H1 (cell line): ENCODE measurements at regions not wholly inside any gene's neighbourhood (a gene's known extent, or its start where the extent isn't known, plus 50 kb on each side); places are given as distances from the start of the nearest gene placed in this dataset.
A peak's percentile ranks its signal among the peaks of the same experiment; 100 is the strongest.

Experiments used
- CTCF ChIA-PET: fragments of 300-600 bp; sonication (Branson Sonifier 250); formaldehyde crosslinking; loops from one replicate; lab custom pipeline; 2021; ENCODE audit not compliant: partially characterized antibody; lab: Charles Lee
- POLR2A ChIA-PET: fragments of 300-600 bp; sonication (Branson Sonifier 250); formaldehyde crosslinking; loops from one replicate; lab custom pipeline; 2021; ENCODE audit warnings: inconsistent platforms; ENCODE audit not compliant: partially characterized antibody; lab: Charles Lee
- DNase-seq, 2 experiments: peaks; one replicate each; pipeline versions ENCODE4 v3.0.0 to v3.0.0-alpha.2; 2010 to 2022; ENCODE audit warnings: low spot score in 2 of 2, low read depth in 1 of 2, mixed read lengths in 1 of 2
- FAIRE-seq: peaks from 2 replicates; lab custom pipeline; 2011; peaks lifted over from hg19 to GRCh38; lab: Jason Lieb, UNC
- H2AFZ ChIP-seq: 2 replicates; pipeline ENCODE4 v1.8.1; 2012; ENCODE audit warnings: low read length, inconsistent platforms
- H2AK5ac ChIP-seq: 2 replicates; pipeline ENCODE4 v1.6.1; 2013; ENCODE audit warnings: low read depth, low read length
- H2BK120ac ChIP-seq: replicated peaks from 2 replicates; pipeline ENCODE3; 2013; ENCODE audit warnings: low read depth, low read length, inconsistent platforms
- H2BK12ac ChIP-seq: 2 replicates; pipeline ENCODE4 v1.6.1; 2013; ENCODE audit warnings: low read depth, low read length
- H2BK15ac ChIP-seq: 2 replicates; pipeline ENCODE4 v1.6.1; 2013; ENCODE audit warnings: low read length
- H2BK20ac ChIP-seq: 2 replicates; pipeline ENCODE4 v1.6.1; 2013; ENCODE audit warnings: low read length
- H2BK5ac ChIP-seq: 2 replicates; pipeline ENCODE4 v1.6.1; 2013; ENCODE audit warnings: low read depth, low read length
- H3K14ac ChIP-seq: 2 replicates; pipeline ENCODE4 v1.6.1; 2013; ENCODE audit warnings: inconsistent platforms; ENCODE audit not compliant: insufficient read length
- H3K18ac ChIP-seq: 2 replicates; pipeline ENCODE4 v1.6.1; 2013; ENCODE audit warnings: low read length; ENCODE audit errors: extremely low read depth
- H3K23ac ChIP-seq: 2 replicates; pipeline ENCODE4 v1.6.1; 2013; ENCODE audit warnings: inconsistent platforms; ENCODE audit not compliant: insufficient read length
- H3K23me2 ChIP-seq: 2 replicates; pipeline ENCODE4 v1.6.1; 2013; ENCODE audit warnings: low read depth, low read length
- H3K27ac ChIP-seq: 2 replicates; pipeline ENCODE4 v1.6.1; 2011; ENCODE audit warnings: low read depth, low read length, inconsistent platforms
- H3K27me3 ChIP-seq, 4 experiments: replicated peaks in 1 of 4; 1 replicate in 1 of 4; 2 replicates in 3 of 4; pipeline versions ENCODE4 v1.6.1 to v1.8.1; 2011 to 2013; ENCODE audit warnings: low read length in 3 of 4, mild to moderate bottlenecking in 3 of 4, inconsistent platforms in 2 of 4, mixed read lengths in 2 of 4, moderate library complexity in 1 of 4; ENCODE audit not compliant: control insufficient read depth in 3 of 4, insufficient read depth in 3 of 4; ENCODE audit errors: extremely low read depth in 1 of 4
- H3K36me3 ChIP-seq, 4 experiments: 2 replicates each; pipeline versions ENCODE4 v1.6.1 to v1.8.1; 2011 to 2013; ENCODE audit warnings: mild to moderate bottlenecking in 4 of 4, low read length in 3 of 4, moderate library complexity in 2 of 4, control low read depth in 1 of 4, inconsistent platforms in 1 of 4; ENCODE audit not compliant: insufficient read depth in 4 of 4, control insufficient read depth in 2 of 4
- H3K4ac ChIP-seq: replicated peaks from 2 replicates; pipeline ENCODE3; 2013; ENCODE audit warnings: low read length, low read depth, mixed read lengths, inconsistent platforms; ENCODE audit not compliant: insufficient read length
- H3K4me1 ChIP-seq, 4 experiments: replicated peaks in 1 of 4; 1 replicate in 1 of 4; 2 replicates in 3 of 4; pipeline versions ENCODE4 v1.6.1 to v1.8.1; 2011 to 2013; ENCODE audit warnings: low read length in 3 of 4, inconsistent platforms in 2 of 4, mixed read lengths in 1 of 4; ENCODE audit not compliant: insufficient read depth in 4 of 4, control insufficient read depth in 3 of 4
- H3K4me2 ChIP-seq, 2 experiments: 2 replicates each; pipeline versions ENCODE4 v1.6.1 to v1.8.1; 2011 to 2013; ENCODE audit warnings: low read depth in 2 of 2, low read length in 2 of 2, control low read depth in 1 of 2, inconsistent platforms in 1 of 2, mild to moderate bottlenecking in 1 of 2; ENCODE audit not compliant: insufficient read depth in 1 of 2
- H3K4me3 ChIP-seq, 4 experiments: fragments of 200-600, 300-600 bp in 1 of 4; sonication (generic), shearing (Covaris generic), sonication (Bioruptor Twin) in 1 of 4; 2 replicates each; pipeline versions ENCODE4 v1.5.1 to v1.8.1; 2011 to 2016; ENCODE audit warnings: low read length in 4 of 4, low read depth in 3 of 4, control low read depth in 2 of 4, inconsistent platforms in 2 of 4, mild to moderate bottlenecking in 2 of 4, mixed read lengths in 1 of 4, moderate library complexity in 1 of 4; ENCODE audit not compliant: insufficient read depth in 2 of 4; ENCODE audit errors: extremely low read depth in 1 of 4
- H3K56ac ChIP-seq: replicated peaks from 2 replicates; pipeline ENCODE3; 2013; ENCODE audit warnings: low read depth, mild to moderate bottlenecking, mixed read lengths, low read length, inconsistent platforms; ENCODE audit not compliant: insufficient read length
- H3K79me1 ChIP-seq: 2 replicates; pipeline ENCODE4 v1.6.1; 2013; ENCODE audit warnings: low read depth, low read length, control low read depth
- H3K79me2 ChIP-seq, 2 experiments: 2 replicates each; pipeline versions ENCODE4 v1.6.1 to v1.8.1; 2012 to 2013; ENCODE audit warnings: low read length in 2 of 2, mild to moderate bottlenecking in 2 of 2, inconsistent platforms in 1 of 2; ENCODE audit not compliant: insufficient read depth in 2 of 2, control insufficient read depth in 1 of 2
- H3K9ac ChIP-seq, 4 experiments: replicated peaks in 1 of 4; 1 replicate in 1 of 4; 2 replicates in 3 of 4; pipeline versions ENCODE4 v1.6.1 to v1.8.1; 2011 to 2013; ENCODE audit warnings: low read depth in 3 of 4, low read length in 3 of 4, control low read depth in 2 of 4, mild to moderate bottlenecking in 2 of 4, moderate library complexity in 2 of 4, inconsistent platforms in 1 of 4; ENCODE audit errors: extremely low read depth in 1 of 4
- H3K9me3 ChIP-seq, 2 experiments: 2 replicates each; pipeline versions ENCODE4 v1.6.1 to v1.8.1; 2012 to 2013; ENCODE audit warnings: mild to moderate bottlenecking in 2 of 2, moderate library complexity in 2 of 2, control low read depth in 1 of 2, inconsistent platforms in 1 of 2, low read depth in 1 of 2, low read length in 1 of 2, mixed read lengths in 1 of 2; ENCODE audit not compliant: insufficient read depth in 2 of 2
- H4K20me1 ChIP-seq, 2 experiments: replicated peaks in 1 of 2; 2 replicates each; pipeline versions ENCODE3 to v1.8.1; 2011 to 2013; ENCODE audit warnings: inconsistent platforms in 2 of 2, low read length in 2 of 2, mild to moderate bottlenecking in 1 of 2; ENCODE audit not compliant: insufficient read depth in 2 of 2, control insufficient read depth in 1 of 2
- H4K5ac ChIP-seq: 2 replicates; pipeline ENCODE4 v1.6.1; 2013; ENCODE audit warnings: low read length, low read depth, mixed read lengths, inconsistent platforms; ENCODE audit not compliant: insufficient read length
- H4K8ac ChIP-seq: 2 replicates; pipeline ENCODE4 v1.8.0; 2013; ENCODE audit warnings: mild to moderate bottlenecking, moderate library complexity, low read length, inconsistent platforms; ENCODE audit not compliant: insufficient read depth; ENCODE audit errors: extremely low read depth
- H4K91ac ChIP-seq: replicated peaks from 2 replicates; pipeline ENCODE3; 2013; ENCODE audit warnings: low read length, mixed read lengths, inconsistent platforms; ENCODE audit not compliant: insufficient read length
- ATF2 ChIP-seq: IDR thresholded peaks from 2 replicates; pipeline ENCODE4 v1.6.1; 2012; ENCODE audit warnings: low read length, inconsistent platforms
- BCL11A ChIP-seq, 2 experiments: IDR thresholded peaks; one replicate each; pipeline ENCODE4 v1.6.1; 2011; ENCODE audit warnings: low read depth in 2 of 2, low read length in 2 of 2, mild to moderate bottlenecking in 2 of 2
- CTCF ChIP-seq, 3 experiments: IDR thresholded peaks; 1 replicate in 2 of 3; 2 replicates in 1 of 3; pipeline versions ENCODE4 v1.5.1 to v1.6.1; 2011; ENCODE audit warnings: low read length in 3 of 3, mild to moderate bottlenecking in 3 of 3, inconsistent platforms in 2 of 3, low read depth in 1 of 3, moderate library complexity in 1 of 3; ENCODE audit not compliant: insufficient read depth in 1 of 3; ENCODE audit errors: control extremely low read depth in 1 of 3
- EGR1 ChIP-seq: IDR thresholded peaks from 2 replicates; pipeline ENCODE4 v1.6.1; 2011; ENCODE audit warnings: low read depth, low read length, borderline replicate concordance
- JUND ChIP-seq: IDR thresholded peaks from 2 replicates; pipeline ENCODE4 v1.6.1; 2011; ENCODE audit warnings: mild to moderate bottlenecking, improper control_type of control experiment, low read length
- PHF8 ChIP-seq: fragments of 200-600 bp; sonication (generic); conservative IDR thresholded peaks from 2 replicates; pipeline ENCODE4 v1.7.1; 2012; ENCODE audit warnings: low read depth, mild to moderate bottlenecking, inconsistent platforms, low read length, moderate library complexity
- SIN3A ChIP-seq, 2 experiments: IDR thresholded peaks in 1 of 2; conservative IDR thresholded peaks in 1 of 2; 2 replicates each; pipeline ENCODE4 v1.6.1; 2011 to 2012; ENCODE audit warnings: low read length in 2 of 2, improper control_type of control experiment in 1 of 2, low read depth in 1 of 2, mild to moderate bottlenecking in 1 of 2
- TCF12 ChIP-seq: IDR thresholded peaks from 2 replicates; pipeline ENCODE4 v1.6.1; 2011; ENCODE audit warnings: low read depth, mild to moderate bottlenecking, low read length
- WGBS, 2 experiments: shearing (Covaris generic) in 1 of 2; methylation state at CpG; one replicate each; pipeline versions ENCODE4 v1.1.6 to v1.1.7; 2013 to 2015; ENCODE audit warnings: low lambda C conversion rate in 2 of 2, mixed read lengths in 2 of 2, inconsistent platforms in 1 of 2, low coverage in 1 of 2, missing lambda C conversion rate in 1 of 2; ENCODE audit not compliant: insufficient replicate concordance in 2 of 2, insufficient coverage in 1 of 2, insufficient read length in 1 of 2; ENCODE audit errors: extremely low coverage in 1 of 2, missing lambda C conversion rate in 1 of 2; 5-methylcytosine and 5-hydroxymethylcytosine counted together

- Histone ChIP-seq H2AFZ (no peak overlapping the region), H2AK5ac (no peak overlapping the region), H3K56ac (no peak overlapping the region), H3K79me2 (no peaks in the 10 kb centered on the region), H4K20me1 (peaks cover 0 to 12% of the 10 kb centered on the region in 2 experiments), H4K5ac (no peak overlapping the region), H3K4me3 (no peak overlapping the region), H3K27ac (no peak overlapping the region), H3K23me2 (peaks cover 14% of the 10 kb centered on the region; the same call in 1 of the 2 replicates), H3K36me3 (no peaks in the 10 kb centered on the region; a peak in 1 of 8 replicates), H3K4ac (no peak overlapping the region), H3K9ac (no peak overlapping the region), H2BK5ac (no peak overlapping the region), H4K91ac (no peak overlapping the region), H3K23ac (no peak overlapping the region), H4K8ac (no peak overlapping the region), H3K4me1 (no peaks in the 10 kb centered on the region; a peak in 1 of 7 replicates), H3K4me2 (no peak overlapping the region), H2BK15ac (no peak overlapping the region), H3K27me3 (no peaks in the 10 kb centered on the region), H2BK120ac (no peak overlapping the region), H2BK20ac (no peak overlapping the region), H3K79me1 (no peaks in the 10 kb centered on the region), H2BK12ac (no peak overlapping the region), H3K9me3 (peaks cover under 1 to 11% of the 10 kb centered on the region in 2 experiments; a peak in 3 of 4 replicates), H3K14ac (no peak overlapping the region), H3K18ac (no peak overlapping the region)
- DNase-seq (peak in 1 of 2 experiments; percentile 33), FAIRE-seq (no peak)
- ChIA-PET CTCF (interaction anchor here (1.5 kb wide), 1 partner anchor 52 kb away, joined by 6 read pairs; no protein-coding TSS in a partner anchor), POLR2A (no interaction called here)
- 89% methylated on average over 18 of the region's 25 CpGs; no CpG with 5 or more reads in 1 of the 2 experiments for WGBS, 2 experiments
- TF ChIP-seq TCF12, result no peak
- TF ChIP-seq SIN3A (conservative IDR thresholded peaks at IDR 0.05 in 1 of 2, IDR thresholded peaks at IDR 0.05 in 1 of 2; ENCODE audit: low read depth in 1 of 2, low read length in 2 of 2), result no peak
- no peak for TF ChIP-seq EGR1
- no peak for TF ChIP-seq BCL11A (IDR thresholded peaks at IDR 0.05; ENCODE audit: low read depth in 2 of 2, low read length in 2 of 2)
- TF ChIP-seq CTCF (IDR thresholded peaks at IDR 0.05; ENCODE audit: control extremely low read depth in 1 of 3, insufficient read depth in 1 of 3, low read depth in 1 of 3, low read length in 3 of 3), result no peak
- no peak for TF ChIP-seq ATF2
- TF ChIP-seq PHF8, result no peak
- no peak for TF ChIP-seq JUND
These were observed 227.8 kb downstream of the BRD1 start for GRCh38 chr22:49599691-49600455.
